K562 (cell line): ENCODE measurements at regions not wholly inside any gene's neighbourhood (a gene's known extent, or its start where the extent isn't known, plus 50 kb on each side); places are given as distances from the start of the nearest gene placed in this dataset.

Source experiments
- ATAC-seq: fragments of 200-7000 bp; cut with Tn5 transposase; 3 replicates; pipeline ENCODE4 v1.9.1; 2020; ENCODE audit warnings: moderate library complexity
- BruUV-seq: library from RNA; stranded (reverse); fragments of 400-500 nt; replicated peaks from 2 replicates; lab custom pipeline; 2021; lab: Mats Ljungman, UMichigan
- CTCF ChIA-PET: fragments of 300-600 bp; formaldehyde crosslinking; extraction: SDS; loops from one replicate; lab custom pipeline; 2021; ENCODE audit warnings: low intra/inter-chr PET ratio; lab: Yijun Ruan, JAX
- POLR2A ChIA-PET: fragments of 300-600, 350-650 bp; sonication (Branson Sonifier 250); formaldehyde crosslinking; extraction: SDS; loops from one replicate; lab custom pipeline; 2021; ENCODE audit warnings: antibody characterized with exemption, inconsistent platforms; lab: Yijun Ruan, JAX
- DNase-seq, 4 experiments: peaks; one replicate each; pipeline versions ENCODE4 v3.0.0 to v3.0.0-alpha.2; 2011 to 2018; ENCODE audit warnings: low spot score in 3 of 4, mixed read lengths in 3 of 4; ENCODE audit errors: extremely low read depth in 1 of 4
- FAIRE-seq: peaks from 2 replicates; lab custom pipeline; 2011; peaks lifted over from hg19 to GRCh38; lab: Jason Lieb, UNC
- H2AFZ ChIP-seq: 2 replicates; pipeline ENCODE4 v1.6.0; 2011; ENCODE audit warnings: low read depth, low read length, control low read depth, inconsistent platforms
- H3K27ac ChIP-seq: fragments of 200-600 bp; 3 replicates; pipeline ENCODE4 v1.8.0; 2011; ENCODE audit warnings: low read depth, mild to moderate bottlenecking, control low read depth, inconsistent platforms, low read length, moderate library complexity, mixed read lengths; ENCODE audit errors: extremely low read depth
- H3K27me3 ChIP-seq, 2 experiments: fragments of 300-600 bp in 1 of 2; 2 replicates in 1 of 2; 3 replicates in 1 of 2; pipeline versions ENCODE4 v1.6.0 to v1.8.0; 2011; ENCODE audit warnings: inconsistent platforms in 2 of 2, low read length in 2 of 2, mild to moderate bottlenecking in 1 of 2, mixed read lengths in 1 of 2, moderate library complexity in 1 of 2; ENCODE audit not compliant: control insufficient read depth in 2 of 2, insufficient read depth in 2 of 2
- H3K36me3 ChIP-seq: fragments of 300-600 bp; 3 replicates; pipeline ENCODE4 v1.8.0; 2011; ENCODE audit warnings: mild to moderate bottlenecking, low read length, inconsistent platforms; ENCODE audit not compliant: control insufficient read depth, insufficient read depth
- H3K4me1 ChIP-seq, 2 experiments: fragments of 200-600 bp in 1 of 2; replicated peaks in 1 of 2; 2 replicates in 1 of 2; 3 replicates in 1 of 2; pipeline versions ENCODE4 v1.5.1 to v1.8.0; 2011; ENCODE audit warnings: inconsistent platforms in 2 of 2, low read length in 2 of 2, mild to moderate bottlenecking in 1 of 2, mixed read lengths in 1 of 2, moderate library complexity in 1 of 2; ENCODE audit not compliant: control insufficient read depth in 2 of 2, insufficient read depth in 2 of 2
- H3K4me2 ChIP-seq: 2 replicates; pipeline ENCODE4 v1.6.1; 2011; ENCODE audit warnings: low read length, control low read depth, inconsistent platforms, mixed read lengths; ENCODE audit not compliant: insufficient read depth
- H3K4me3 ChIP-seq: fragments of 200-600 bp; sonication (generic), shearing (Covaris generic); 2 replicates; pipeline ENCODE4 v1.5.1; 2016; ENCODE audit warnings: control low read depth, inconsistent platforms
- H3K79me2 ChIP-seq: fragments of 200-600 bp; 3 replicates; pipeline ENCODE4 v1.8.0; 2011; ENCODE audit warnings: low read length, inconsistent platforms; ENCODE audit not compliant: control insufficient read depth, insufficient read depth
- H3K9ac ChIP-seq, 2 experiments: 2 replicates each; pipeline versions ENCODE4 v1.6.0 to v1.6.1; 2011; ENCODE audit warnings: low read depth in 2 of 2, low read length in 2 of 2, control low read depth in 1 of 2, inconsistent platforms in 1 of 2, mild to moderate bottlenecking in 1 of 2, mixed read lengths in 1 of 2; ENCODE audit not compliant: insufficient read depth in 1 of 2
- H3K9me1 ChIP-seq: one replicate; pipeline ENCODE4 v1.6.0; 2011; ENCODE audit warnings: inconsistent platforms, mild to moderate bottlenecking, low read length, moderate library complexity; ENCODE audit not compliant: control insufficient read depth, insufficient read depth
- H3K9me3 ChIP-seq: replicated peaks from 2 replicates; pipeline ENCODE4 v1.5.1; 2011; ENCODE audit warnings: low read depth, low read length, inconsistent platforms; ENCODE audit not compliant: control insufficient read depth, insufficient read depth
- H4K20me1 ChIP-seq: replicated peaks from 2 replicates; pipeline ENCODE4 v1.6.1; 2011; ENCODE audit warnings: low read length, inconsistent platforms, mixed read lengths; ENCODE audit not compliant: control insufficient read depth, insufficient read depth
- CBX8 ChIP-seq: fragments of 200-600 bp; sonication (generic); IDR thresholded peaks from 2 replicates; pipeline ENCODE4 v1.6.1; 2012; ENCODE audit warnings: borderline replicate concordance, mixed run types, low read depth, mild to moderate bottlenecking, moderate library complexity, mixed read lengths, low read length, control low read depth, inconsistent platforms; ENCODE audit not compliant: poor library complexity, severe bottlenecking; ENCODE audit errors: extremely low read depth
- DACH1 ChIP-seq: fragments of 450-650 bp; IDR thresholded peaks from 2 replicates; pipeline ENCODE4 v1.6.1; 2018; ENCODE audit not compliant: partially characterized antibody
- FOXK1 ChIP-seq: sonication (generic); formaldehyde crosslinking; IDR thresholded peaks from 2 replicates; pipeline ENCODE4 v1.8.0; 2022; ENCODE audit warnings: missing genetic modification reagents, mild to moderate bottlenecking, borderline replicate concordance
- HMG20B ChIP-seq: fragments of 250-450 bp; sonication (Bioruptor Pico); IDR thresholded peaks from 2 replicates; pipeline ENCODE4 v1.5.0; 2021; ENCODE audit warnings: mild to moderate bottlenecking
- HMGN3 ChIP-seq: IDR thresholded peaks from 2 replicates; pipeline ENCODE4 v1.6.1; 2011; ENCODE audit warnings: borderline replicate concordance, low read depth, mild to moderate bottlenecking, mixed read lengths, low read length; ENCODE audit not compliant: insufficient read length; ENCODE audit errors: extremely low read depth
- KAT2B ChIP-seq: IDR thresholded peaks from one replicate; pipeline ENCODE4 v1.6.1; 2012; ENCODE audit warnings: low read depth, mild to moderate bottlenecking, control low read depth, inconsistent platforms, low read length, moderate library complexity
- NR3C1 ChIP-seq: sonication (generic); formaldehyde crosslinking; IDR thresholded peaks from 2 replicates; pipeline ENCODE4 v1.8.1; 2022; ENCODE audit warnings: missing genetic modification reagents
- RBM22 ChIP-seq: fragments of 200-400 bp; formaldehyde crosslinking; IDR thresholded peaks from 2 replicates; pipeline ENCODE4 v1.6.1; 2018; ENCODE audit warnings: low read length, low read depth; ENCODE audit not compliant: poor library complexity, severe bottlenecking
- RCOR1 ChIP-seq, 2 experiments: IDR thresholded peaks; 2 replicates each; pipeline ENCODE4 v1.6.1; 2012; ENCODE audit warnings: low read depth in 2 of 2, low read length in 2 of 2, borderline replicate concordance in 1 of 2, improper control_type of control experiment in 1 of 2
- SMARCE1 ChIP-seq: fragments of 450-650 bp; IDR thresholded peaks from 2 replicates; pipeline ENCODE4 v1.7.1; 2016; ENCODE audit warnings: mild to moderate bottlenecking
- TCF7L2 ChIP-seq: fragments of 150-350 bp; IDR thresholded peaks from 2 replicates; pipeline ENCODE4 v1.6.1; 2016; ENCODE audit warnings: low read depth, mild to moderate bottlenecking, low read length, moderate library complexity
- ZFP1 ChIP-seq: fragments of 450-650 bp; formaldehyde crosslinking; IDR thresholded peaks from 2 replicates; pipeline ENCODE4 v1.4.0; 2020; ENCODE audit warnings: mild to moderate bottlenecking, mixed read lengths
- ZKSCAN1 ChIP-seq: fragments of 150-350 bp; IDR thresholded peaks from 2 replicates; pipeline ENCODE4 v1.6.1; 2016; ENCODE audit warnings: low read depth, low read length
- ZNF197 ChIP-seq: fragments of 200-800 bp; sonication (Bioruptor generic); IDR thresholded peaks from 2 replicates; pipeline ENCODE4 v1.6.1; 2016; ENCODE audit warnings: low read depth, missing genetic modification characterization, missing compliant biosample characterization
- ZNF384 ChIP-seq: IDR thresholded peaks from 2 replicates; pipeline ENCODE4 v1.6.1; 2012; ENCODE audit warnings: low read depth, low read length, improper control_type of control experiment
- ZNF76 ChIP-seq: fragments of 250-450 bp; sonication (Bioruptor Pico); IDR thresholded peaks from 2 replicates; pipeline ENCODE4 v1.4.0; 2020; ENCODE audit warnings: mild to moderate bottlenecking, moderate library complexity, borderline replicate concordance
- WGBS: fragments of 100-300 bp; shearing (Covaris generic); methylation state at CpG from one replicate; pipeline ENCODE4 v1.1.6; 2016; ENCODE audit warnings: low coverage, mixed read lengths; ENCODE audit not compliant: insufficient coverage; ENCODE audit errors: missing lambda C conversion rate; 5-methylcytosine and 5-hydroxymethylcytosine counted together
- in situ Hi-C: fragments of 300-500 bp; cut with MboI; formaldehyde crosslinking; loops from 4 replicates; pipeline ENCODE4 v1.15.0; 2018; ENCODE audit warnings: inconsistent platforms, mixed read lengths
- intact Hi-C: fragments of 100-400 bp; cut with micrococcal nuclease; formaldehyde crosslinking; loops from 2 replicates; pipeline ENCODE4 v1.14.2; 2022

DNA sequence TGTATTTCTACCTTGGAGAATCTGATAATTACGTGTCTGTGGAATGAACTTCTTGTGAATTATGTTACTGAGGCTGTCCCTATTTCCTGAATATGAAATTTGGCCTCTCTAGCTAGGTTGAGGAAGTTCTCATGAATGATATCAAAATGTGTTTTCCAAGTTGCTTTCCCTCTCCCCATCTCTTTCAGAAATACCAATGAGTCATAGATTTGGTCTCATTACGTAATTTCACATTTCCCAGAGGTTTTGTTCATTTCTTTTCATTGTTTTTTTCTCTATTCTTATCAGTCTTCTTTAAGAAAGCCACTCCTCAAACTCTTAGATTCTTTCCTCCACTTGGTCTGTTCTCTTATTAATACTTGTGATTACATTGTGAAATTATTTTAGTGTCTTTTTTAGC, 923.8 kb upstream of the CDH9 start:
- Histone ChIP-seq H3K27me3 (no peaks in the 10 kb centered on the region), H4K20me1 (no peaks in the 10 kb centered on the region), H3K4me2 (no peak overlapping the region), H3K27ac (no peak overlapping the region), H3K9me3 (no peaks in the 10 kb centered on the region), H3K79me2 (no peaks in the 10 kb centered on the region), H3K9ac (no peak overlapping the region), H3K4me3 (no peak overlapping the region), H3K4me1 (no peaks in the 10 kb centered on the region), H2AFZ (no peak overlapping the region), H3K9me1 (no peaks in the 10 kb centered on the region), H3K36me3 (no peaks in the 10 kb centered on the region)
- no peak for ATAC-seq
- DNase-seq, result no peak
- intact Hi-C loops, result no loop called here
- no peak for FAIRE-seq
- CTCF ChIA-PET, result no interaction called here
- 0% methylated on average over 2 of the region's 2 CpGs for WGBS
- no peak for TF ChIP-seq ZNF76 (CRISPR knock-in tag)
- TF ChIP-seq NR3C1 (CRISPR knock-in tag), result no peak
- no peak for TF ChIP-seq CBX8
- no peak for TF ChIP-seq RCOR1 (IDR thresholded peaks at IDR 0.05; ENCODE audit: borderline replicate concordance in 1 of 2, low read depth in 2 of 2, low read length in 2 of 2)
- no peak for TF ChIP-seq HMGN3
- no peak for TF ChIP-seq KAT2B
- TF ChIP-seq DACH1, result no peak
- TF ChIP-seq ZNF384, result no peak
- no peak for TF ChIP-seq TCF7L2
- TF ChIP-seq HMG20B, result no peak
- no peak for TF ChIP-seq ZKSCAN1
- TF ChIP-seq ZFP1 (CRISPR knock-in tag), result no peak
- no peak for TF ChIP-seq ZNF197
- no peak for TF ChIP-seq RBM22
- TF ChIP-seq SMARCE1, result no peak
- no peak for TF ChIP-seq FOXK1
- TF ChIP-seq, all 486 proteins: peak for 0
- POLR2A ChIA-PET, result no interaction called here
- no TSS peak for BruUV-seq
- in situ Hi-C loops, result no loop called here
